Psoas muscle (tissue), 7 donors: ENCODE measurements at regions not wholly inside any gene's neighbourhood (a gene's known extent, or its start where the extent isn't known, plus 50 kb on each side); places are given as distances from the start of the nearest gene placed in this dataset.

Source experiments
- ATAC-seq, 4 donors: fragments of 200-7000 bp; cut with Tn5 transposase; one replicate each; pipeline ENCODE4 v1.9.1; 2020; ENCODE audit warnings: moderate library complexity in 3 of 4, mild to moderate bottlenecking in 2 of 4
- DNase-seq, 2 donors: peaks; one replicate each; pipeline ENCODE4 v3.0.0-alpha.2; 2020
- H3K27ac ChIP-seq: fragments of 200-600 bp; one replicate; pipeline ENCODE4 v1.8.0; 2022
- H3K27me3 ChIP-seq, 3 donors: fragments of 200-600 bp in 1 of 3; one replicate each; pipeline versions ENCODE4 v1.6.1 to v1.8.0; 2013 to 2022; ENCODE audit warnings: low read length in 2 of 3, mild to moderate bottlenecking in 2 of 3, moderate library complexity in 1 of 3; ENCODE audit not compliant: insufficient read depth in 3 of 3
- H3K36me3 ChIP-seq, 2 donors: fragments of 200-600 bp in 1 of 2; one replicate each; pipeline versions ENCODE4 v1.6.1 to v1.8.0; 2013 to 2022; ENCODE audit warnings: low read depth in 1 of 2, mild to moderate bottlenecking in 1 of 2, moderate library complexity in 1 of 2; ENCODE audit not compliant: insufficient read depth in 1 of 2
- H3K4me1 ChIP-seq: fragments of 200-600 bp; one replicate; pipeline ENCODE4 v1.8.0; 2022
- H3K4me3 ChIP-seq: fragments of 200-600 bp; one replicate; pipeline ENCODE4 v1.8.0; 2022; ENCODE audit warnings: mild to moderate bottlenecking
- H3K9me3 ChIP-seq: fragments of 200-600 bp; one replicate; pipeline ENCODE4 v1.8.0; 2022
- CTCF ChIP-seq: fragments of 200-600 bp; IDR thresholded peaks from one replicate; pipeline ENCODE4 v1.8.0; 2022; ENCODE audit warnings: antibody characterized with exemption
- WGBS, 3 donors: extraction: QIAGEN DNeasy Blood & Tissue Kit; methylation state at CpG; one replicate each; pipeline versions ENCODE4 v1.1.6 to v1.1.7; 2013; 5-methylcytosine and 5-hydroxymethylcytosine counted together
- intact Hi-C, 2 donors: fragments of 100-400 bp; cut with DNase I; formaldehyde crosslinking; loops; one replicate each; pipeline versions ENCODE4 v1.11.0 to v1.14.2; 2022
- donor health status: healthy with polysubstance abuse.
- donor health status: DM: no; HTN: no; CAD: no; lungs with moderate emphysema.
- donor health status: Bipolar disorder and iron deficiency.
- donor health status: healthy.
- donor health status: DM: yes; HTN: yes; CAD: no.
- donor health status: DM: no; HTN: no; CAD: no.
- donor health status: DM: yes; HTN: yes; CAD: no.

- H3K4me3 ChIP-seq, result no peak overlapping the region
- ATAC-seq, result no peak
- no peak for DNase-seq
- H3K36me3 ChIP-seq, result no peaks in the 10 kb centered on the region
- intact Hi-C loops, result no loop called here
- no peak overlapping the region for H3K27ac ChIP-seq
- no peaks in the 10 kb centered on the region for H3K27me3 ChIP-seq
- TF ChIP-seq CTCF, result no peak
- no peaks in the 10 kb centered on the region for H3K9me3 ChIP-seq
- no peaks in the 10 kb centered on the region for H3K4me1 ChIP-seq
Observed at GRCh38 chr6:54451516-54451915, 143.3 kb downstream of the TINAG start.

- Histone ChIP-seq H3K9me3 (no peaks in the 10 kb centered on the region), H3K27ac (no peak overlapping the region), H3K27me3 (no peaks in the 10 kb centered on the region), H3K36me3 (no peaks in the 10 kb centered on the region), H3K4me1 (no peaks in the 10 kb centered on the region), H3K4me3 (no peak overlapping the region)
- no peak for TF ChIP-seq CTCF
- intact Hi-C loops, result no loop called here
- DNase-seq (no peak), ATAC-seq (no peak)
- 52 to 59% (median 56%) methylated on average over 4 of the region's 4 CpGs for WGBS, 3 donors
Observed at GRCh38 chr6:54463354-54464024, 155.2 kb downstream of the TINAG start.

GRCh38 chr6:54465649-54466300, 157.5 kb downstream of the TINAG start:
- Histone ChIP-seq H3K4me3 (no peak overlapping the region), H3K9me3 (no peaks in the 10 kb centered on the region), H3K27me3 (no peaks in the 10 kb centered on the region), H3K4me1 (no peaks in the 10 kb centered on the region), H3K36me3 (no peaks in the 10 kb centered on the region), H3K27ac (no peak overlapping the region)
- intact Hi-C loops, result no loop called here
- no peak for DNase-seq
- 79 to 82% (median 80%) methylated on average over 3 of the region's 3 CpGs for WGBS, 3 donors
- ATAC-seq, result no peak
- no peak for TF ChIP-seq CTCF

GRCh38 chr6:54467384-54467783, 159.1 kb downstream of the TINAG start:
- Histone ChIP-seq H3K27me3 (no peaks in the 10 kb centered on the region), H3K4me1 (no peaks in the 10 kb centered on the region), H3K9me3 (no peaks in the 10 kb centered on the region), H3K4me3 (no peak overlapping the region), H3K36me3 (no peaks in the 10 kb centered on the region), H3K27ac (no peak overlapping the region)
- intact Hi-C loops, result no loop called here
- no peak for TF ChIP-seq CTCF
- WGBS, 3 donors, result 83 to 89% (median 89%) methylated on average over 1 of the region's 1 CpG
- DNase-seq (no peak), ATAC-seq (no peak)

GRCh38 chr6:54473328-54473727, 165.1 kb downstream of the TINAG start:
- no peak for TF ChIP-seq CTCF
- no peak overlapping the region for H3K27ac ChIP-seq
- 91 to 93% (median 91%) methylated on average over 4 of the region's 4 CpGs for WGBS, 3 donors
- H3K27me3 ChIP-seq, result no peaks in the 10 kb centered on the region
- H3K4me3 ChIP-seq, result no peak overlapping the region
- H3K36me3 ChIP-seq, result no peaks in the 10 kb centered on the region
- ATAC-seq (no peak), DNase-seq (no peak)
- intact Hi-C loops, result no loop called here
- H3K9me3 ChIP-seq, result no peaks in the 10 kb centered on the region
- H3K4me1 ChIP-seq, result no peaks in the 10 kb centered on the region
